ENCODE measurements at regions not wholly inside any gene's neighbourhood (a gene's known extent, or its start where the extent isn't known, plus 50 kb on each side); places are given as distances from the start of the nearest gene placed in this dataset.
A peak's percentile ranks its signal among the peaks of the same experiment; 100 is the strongest.

GRCh38 chr5:99005506-99005905 is 76.7 kb upstream of the CHD1 start:
- CTCF ChIA-PET, result interaction anchor here (1.0 kb wide), 1 partner anchor 15 kb away, joined by 3 read pairs; no protein-coding TSS in a partner anchor
- no TSS peak for BruUV-seq (replicated peaks)
- no peak for TF ChIP-seq CTCF (IDR thresholded peaks at IDR 0.05; ENCODE audit: unreplicated experiment)
- no peak overlapping the region for H3K4me3 Mint-ChIP-seq (ENCODE audit: low read depth, unreplicated experiment)
- H3K36me3 Mint-ChIP-seq (ENCODE audit: insufficient read depth, unreplicated experiment), result peaks cover 6% of the 10 kb centered on the region
- H3K27ac Mint-ChIP-seq (ENCODE audit: unreplicated experiment), result no peak overlapping the region
- no peaks in the 10 kb centered on the region for H3K9me3 Mint-ChIP-seq (ENCODE audit: low read depth, unreplicated experiment)
- H3K27me3 Mint-ChIP-seq (ENCODE audit: unreplicated experiment), result no peaks in the 10 kb centered on the region
- intact Hi-C loops (cut with micrococcal nuclease; ENCODE audit: unreplicated experiment), result no loop called here
- DNase-seq, result no peak
- peaks cover 29% of the 10 kb centered on the region for H3K4me1 Mint-ChIP-seq (ENCODE audit: low read depth, unreplicated experiment)

- Mint-ChIP-seq H3K36me3 (ENCODE audit: insufficient read depth, unreplicated experiment) (peaks cover 10% of the 10 kb centered on the region), H3K9me3 (ENCODE audit: low read depth, unreplicated experiment) (no peaks in the 10 kb centered on the region), H3K4me3 (ENCODE audit: low read depth, unreplicated experiment) (no peak overlapping the region), H3K27me3 (ENCODE audit: unreplicated experiment) (no peaks in the 10 kb centered on the region), H3K4me1 (ENCODE audit: low read depth, unreplicated experiment) (peaks cover 34% of the 10 kb centered on the region), H3K27ac (ENCODE audit: unreplicated experiment) (no peak overlapping the region)
- CTCF ChIA-PET, result interaction anchor here (1.0 to 1.2 kb wide), 2 partner anchors 11 to 15 kb away, joined by 3 read pairs; no protein-coding TSS in a partner anchor
- no peak for TF ChIP-seq CTCF (IDR thresholded peaks at IDR 0.05; ENCODE audit: unreplicated experiment)
- no peak for DNase-seq
- no TSS peak for BruUV-seq (replicated peaks)
- intact Hi-C loops (cut with micrococcal nuclease; ENCODE audit: unreplicated experiment), result no loop called here
Measured at GRCh38 chr5:99004960-99005359, 76.2 kb upstream of the CHD1 start.

GRCh38 chr5:99000876-99001275 is 72.1 kb upstream of the CHD1 start:
- peaks cover 48% of the 10 kb centered on the region for H3K4me1 Mint-ChIP-seq (ENCODE audit: low read depth, unreplicated experiment)
- H3K36me3 Mint-ChIP-seq (ENCODE audit: insufficient read depth, unreplicated experiment), result peaks cover 14% of the 10 kb centered on the region
- no TSS peak for BruUV-seq (replicated peaks)
- intact Hi-C loops (cut with micrococcal nuclease; ENCODE audit: unreplicated experiment), result loop anchor here (1.0 kb wide), 1 partner anchor 24 kb away; no protein-coding TSS in a partner anchor
- no peaks in the 10 kb centered on the region for H3K27me3 Mint-ChIP-seq (ENCODE audit: unreplicated experiment)
- CTCF ChIA-PET, result interaction anchor here (0.6 kb wide), 1 partner anchor 169 kb away, joined by 6 read pairs; no protein-coding TSS in a partner anchor
- peak overlapping the region; percentile 69 for H3K27ac Mint-ChIP-seq (ENCODE audit: unreplicated experiment)
- peaks cover 3% of the 10 kb centered on the region for H3K9me3 Mint-ChIP-seq (ENCODE audit: low read depth, unreplicated experiment)
- DNase-seq, result no peak
- peak overlapping the region; percentile 24 for H3K4me3 Mint-ChIP-seq (ENCODE audit: low read depth, unreplicated experiment)
- TF ChIP-seq CTCF (IDR thresholded peaks at IDR 0.05; ENCODE audit: unreplicated experiment), result no peak

GRCh38 chr5:99000221-99000620 is 71.4 kb upstream of the CHD1 start:
- BruUV-seq (replicated peaks), result no TSS peak
- H3K27me3 Mint-ChIP-seq (ENCODE audit: unreplicated experiment), result no peaks in the 10 kb centered on the region
- DNase-seq, result no peak
- H3K36me3 Mint-ChIP-seq (ENCODE audit: insufficient read depth, unreplicated experiment), result peaks cover 14% of the 10 kb centered on the region
- H3K4me1 Mint-ChIP-seq (ENCODE audit: low read depth, unreplicated experiment), result peaks cover 47% of the 10 kb centered on the region
- peaks cover 3% of the 10 kb centered on the region for H3K9me3 Mint-ChIP-seq (ENCODE audit: low read depth, unreplicated experiment)
- H3K27ac Mint-ChIP-seq (ENCODE audit: unreplicated experiment), result peak overlapping the region; percentile 69
- intact Hi-C loops (cut with micrococcal nuclease; ENCODE audit: unreplicated experiment), result loop anchor here (1.0 kb wide), 1 partner anchor 25 kb away; no protein-coding TSS in a partner anchor
- peak overlapping the region; percentile 24 for H3K4me3 Mint-ChIP-seq (ENCODE audit: low read depth, unreplicated experiment)
- no peak for TF ChIP-seq CTCF (IDR thresholded peaks at IDR 0.05; ENCODE audit: unreplicated experiment)
- CTCF ChIA-PET, result interaction anchor here (0.6 kb wide), 1 partner anchor 169 kb away, joined by 6 read pairs; no protein-coding TSS in a partner anchor
